Activated CD4-positive, alpha-beta T cell treated with anti-CD3 and anti-CD28 coated beads, Interleukin-10, Interleukin-2, amounts not matched to agents 100 ng/mL and 50 ng/mL, durations not matched to agents 16 hours and 8 hours (primary cell): ENCODE measurements at regions not wholly inside any gene's neighbourhood (a gene's known extent, or its start where the extent isn't known, plus 50 kb on each side); places are given as distances from the start of the nearest gene placed in this dataset.

Experiments
- DNase-seq: peaks from one replicate; pipeline ENCODE4 v3.0.0-alpha.2; 2020

DNA sequence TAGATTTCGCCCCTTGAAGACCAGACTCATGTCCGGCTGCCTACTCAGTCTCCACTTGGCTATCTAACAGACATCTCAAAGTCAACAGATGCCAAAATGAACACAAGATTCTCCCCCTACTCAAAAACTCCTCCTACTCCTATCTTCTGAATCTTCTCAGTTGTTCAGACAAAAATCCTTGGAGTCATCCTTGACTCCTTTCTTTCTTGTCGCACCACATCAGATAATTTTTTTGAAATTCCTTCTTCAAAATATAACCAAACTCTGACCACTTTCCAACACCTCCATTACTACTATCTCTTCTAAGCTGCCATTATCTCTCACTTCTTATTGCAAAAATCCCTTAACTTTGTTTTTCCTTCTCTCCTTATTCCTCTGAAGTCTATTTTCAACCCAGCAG is 141.9 kb upstream of the SLC7A14 start:
- no peak for DNase-seq

GRCh38 chr3:170726976-170727661 is 141.2 kb upstream of the SLC7A14 start:
- no peak for DNase-seq

- no peak for DNase-seq
These were observed 139.4 kb upstream of the SLC7A14 start for GRCh38 chr3:170725285-170725731.

DNA sequence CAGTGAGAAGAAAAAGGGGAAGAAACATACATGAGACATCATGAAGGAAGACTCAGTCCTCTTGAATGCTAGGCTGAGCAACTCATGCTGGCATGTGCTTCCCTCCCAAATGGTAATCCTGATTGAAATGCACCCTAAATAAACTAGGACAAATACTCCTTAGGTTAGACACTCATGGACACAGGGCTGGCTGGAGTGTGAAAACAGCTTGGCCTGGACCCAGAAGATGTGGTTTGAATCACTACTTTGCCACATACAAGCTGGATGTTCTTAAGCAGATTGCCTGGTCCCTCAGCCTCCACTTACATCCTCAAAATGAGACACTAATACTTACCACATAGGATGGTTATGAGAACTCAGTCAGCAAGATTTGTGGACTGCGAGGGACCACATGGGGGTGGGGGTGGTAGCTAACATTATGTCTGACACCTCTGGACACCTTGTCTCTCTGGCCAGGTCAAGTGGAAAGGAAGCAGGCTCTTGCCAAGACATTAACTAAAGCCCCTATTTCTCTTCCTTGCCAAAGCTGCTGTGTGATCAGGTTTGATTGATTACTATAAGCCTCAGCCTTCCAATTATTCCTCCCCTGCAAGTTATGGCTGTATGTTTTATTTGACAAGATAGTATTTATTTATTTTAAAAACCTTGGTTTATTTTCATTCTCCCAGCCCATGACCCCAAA is 138.9 kb upstream of the SLC7A14 start:
- DNase-seq = no peak

DNA sequence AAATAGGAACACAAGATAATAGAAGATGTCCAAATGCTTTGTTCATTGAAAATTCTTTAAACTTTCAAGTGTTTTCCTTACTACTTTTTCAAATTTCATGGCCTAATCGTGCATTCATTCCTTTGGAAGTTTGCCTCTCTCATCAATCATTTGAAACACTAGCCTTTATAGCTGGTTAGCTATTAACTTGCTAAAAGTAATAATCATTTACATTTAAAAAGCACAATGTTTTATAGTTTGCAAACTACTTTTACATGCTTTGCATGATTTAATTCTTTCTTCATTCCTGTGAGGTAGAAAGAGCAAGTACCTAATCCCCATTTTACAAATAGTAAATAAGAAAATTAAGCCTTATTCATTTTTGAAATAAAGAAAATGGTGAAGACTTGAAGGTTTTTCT is 137.4 kb upstream of the SLC7A14 start:
- no peak for DNase-seq

GRCh38 chr3:170721563-170721962 is 135.7 kb upstream of the SLC7A14 start:
- DNase-seq = no peak

DNA sequence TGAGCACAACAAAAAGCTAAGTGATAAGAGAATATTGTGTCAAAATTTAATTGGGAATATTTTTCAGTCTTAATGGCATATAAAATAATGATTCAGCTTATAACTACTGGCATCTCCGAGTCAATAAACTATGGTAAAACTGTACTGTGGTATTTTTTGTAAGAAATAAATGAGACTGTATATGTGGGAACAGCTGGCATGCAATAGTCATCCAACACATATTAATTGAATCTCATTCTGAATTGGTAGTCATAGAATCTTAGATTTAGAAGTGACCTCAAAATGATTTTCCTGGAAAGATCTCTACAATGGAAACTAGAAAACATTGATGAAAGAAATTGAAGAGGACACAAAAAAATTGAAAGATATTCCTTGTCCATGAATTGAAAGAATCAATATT is 133.4 kb upstream of the SLC7A14 start:
- DNase-seq = no peak

DNA sequence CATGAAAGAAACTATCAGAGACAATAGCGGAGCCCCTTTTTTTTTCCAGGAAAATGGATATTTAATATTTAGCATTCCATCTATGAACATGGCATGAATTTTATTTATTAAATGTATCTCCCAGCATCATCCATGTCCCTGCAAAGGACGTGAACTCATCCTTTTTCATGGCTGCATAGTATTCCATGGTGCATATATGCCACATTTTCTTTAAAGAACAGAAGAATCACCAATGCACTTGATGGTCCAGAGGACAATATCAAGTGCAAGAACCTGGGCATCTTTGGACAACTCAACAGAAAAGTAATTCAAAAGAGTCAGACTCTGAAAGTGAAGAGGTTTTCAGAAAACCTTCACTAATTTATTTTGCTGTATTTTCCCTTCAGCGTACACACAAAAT is 133.0 kb upstream of the SLC7A14 start:
- no peak for DNase-seq

DNA sequence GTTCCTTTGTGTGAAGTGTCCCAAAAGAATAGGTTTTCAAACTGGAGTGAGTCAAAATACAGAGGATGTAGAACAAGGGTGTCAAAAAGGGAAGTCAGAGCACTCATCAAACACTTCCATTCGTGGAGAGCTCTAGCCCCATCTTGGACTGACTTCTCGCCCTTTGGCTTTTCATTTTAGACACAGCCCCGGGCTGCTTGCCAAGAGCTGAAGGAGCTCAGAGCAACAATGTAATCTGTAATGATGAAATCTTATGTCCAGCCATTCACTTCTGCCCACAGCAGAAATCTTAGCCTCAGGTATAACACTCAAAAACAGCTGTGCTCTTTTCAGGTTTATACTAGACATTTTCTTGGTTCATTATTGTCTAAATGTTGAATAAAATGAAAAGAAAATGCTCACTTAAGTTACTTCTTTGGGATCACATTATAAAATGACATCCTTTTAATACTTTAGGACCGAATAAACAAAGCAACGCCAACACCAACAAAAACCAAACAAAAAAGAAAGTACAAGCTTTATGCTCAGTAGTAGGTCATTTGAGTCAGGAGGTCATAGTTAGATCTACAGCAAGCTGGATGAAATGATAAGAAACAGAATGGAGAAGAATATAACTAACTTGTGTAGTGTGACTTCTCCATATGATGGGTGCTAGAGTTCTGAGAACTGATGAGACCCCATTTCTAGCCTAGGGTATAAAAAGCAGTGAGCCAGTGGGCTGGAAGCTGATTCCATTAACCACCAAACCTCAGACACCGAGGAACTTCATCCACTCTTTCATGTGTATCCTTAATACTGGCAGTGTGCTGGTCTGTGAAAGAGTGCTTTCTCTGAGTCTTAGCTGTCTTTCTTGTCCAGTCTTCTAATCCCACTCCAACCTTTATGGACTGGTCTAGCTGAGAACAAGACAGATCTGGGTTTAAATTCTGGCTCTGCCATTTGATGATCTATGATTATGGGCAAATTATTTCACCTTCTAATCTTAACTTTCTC is 131.8 kb upstream of the SLC7A14 start:
- DNase-seq = no peak

DNA sequence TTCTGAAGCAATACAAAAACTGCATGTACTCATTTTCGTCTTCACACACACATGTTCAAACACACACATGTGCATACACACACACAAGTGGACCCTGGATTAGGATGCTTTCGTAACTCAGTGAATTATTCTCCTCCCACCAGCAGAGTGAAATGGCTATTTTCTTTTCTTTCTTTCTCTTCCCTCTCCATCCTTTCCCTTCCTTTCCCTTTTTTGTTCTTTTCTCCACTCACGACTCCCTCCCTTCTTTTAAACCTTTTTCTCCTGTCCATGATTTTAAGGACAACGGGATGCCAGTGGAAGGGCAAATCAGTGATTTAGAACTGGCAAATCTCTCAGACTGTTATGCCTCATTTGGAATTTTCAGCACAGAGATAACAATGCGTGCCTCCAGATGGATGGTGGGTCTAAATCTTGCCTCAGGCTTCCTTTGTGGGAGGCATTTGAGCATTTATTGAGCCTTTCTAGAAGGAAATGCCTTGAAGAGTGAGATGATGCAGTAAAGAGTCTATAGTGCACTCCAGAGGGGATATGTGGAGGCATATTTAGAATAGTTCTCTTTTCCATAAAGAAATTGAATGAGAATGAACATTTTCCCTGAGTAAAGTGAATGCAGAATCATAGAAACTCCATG is 130.4 kb upstream of the SLC7A14 start:
- no peak for DNase-seq

DNA sequence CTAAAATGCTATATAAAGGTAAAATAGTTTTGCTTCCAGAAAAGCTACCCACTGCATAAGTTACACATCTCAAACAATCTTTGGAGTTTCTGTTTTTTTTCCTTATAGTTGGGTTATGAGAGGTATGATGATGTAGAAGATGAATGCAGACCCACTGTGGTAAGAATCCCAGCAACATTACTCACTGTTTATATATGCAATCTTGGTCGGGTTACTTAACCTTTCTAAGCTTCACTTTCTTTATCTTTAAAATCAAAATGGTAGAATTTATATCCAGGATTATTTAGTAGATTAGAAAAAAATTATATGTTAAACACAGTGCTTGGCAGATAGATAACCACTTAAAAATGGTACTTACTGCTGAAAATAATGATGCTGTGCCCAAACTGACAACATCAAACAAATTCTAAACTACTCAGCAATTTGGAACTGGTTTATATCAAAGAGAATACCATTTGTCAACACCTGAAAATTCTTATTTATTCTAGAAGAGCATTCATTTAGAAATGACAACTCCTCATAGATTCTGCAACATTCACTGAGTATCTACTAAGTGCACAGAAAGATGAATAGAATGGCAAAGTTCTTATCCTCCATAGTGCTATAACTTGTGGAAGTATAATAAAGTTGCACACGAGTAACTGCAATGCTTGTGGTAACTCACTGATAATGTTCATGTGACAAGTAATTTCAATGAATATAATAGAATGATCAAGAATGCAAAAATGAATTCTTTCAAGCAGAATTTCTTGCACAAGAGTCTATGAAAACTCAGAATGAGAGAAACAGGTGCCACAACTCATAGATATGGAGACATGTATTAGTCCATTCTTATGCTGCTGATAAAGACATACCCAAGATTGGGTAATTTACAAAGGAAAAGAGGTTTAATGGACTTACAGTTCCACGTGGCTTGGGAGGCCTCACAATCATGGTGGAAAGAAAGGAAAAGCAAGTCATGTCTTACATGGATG is 129.0 kb upstream of the SLC7A14 start:
- no peak for DNase-seq

DNA sequence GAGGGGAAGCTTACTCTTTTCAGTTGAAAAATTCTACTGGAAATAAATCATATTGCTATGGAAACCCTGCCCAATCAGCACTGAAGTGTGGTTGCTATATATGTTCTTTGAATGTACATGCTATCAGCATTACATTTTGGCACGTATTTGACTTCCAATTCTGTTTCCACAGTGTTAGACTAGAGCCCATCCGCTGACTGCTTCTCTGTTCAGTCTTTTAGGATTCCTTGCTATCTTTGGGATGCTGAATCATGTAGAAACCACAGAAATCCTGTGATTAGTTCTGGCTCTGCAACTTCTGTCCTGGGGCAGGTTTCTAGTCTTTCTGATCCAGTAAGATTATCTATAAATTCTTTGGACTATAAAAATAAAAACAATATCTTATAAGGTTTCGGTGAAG is 128.2 kb upstream of the SLC7A14 start:
- no peak for DNase-seq

DNA sequence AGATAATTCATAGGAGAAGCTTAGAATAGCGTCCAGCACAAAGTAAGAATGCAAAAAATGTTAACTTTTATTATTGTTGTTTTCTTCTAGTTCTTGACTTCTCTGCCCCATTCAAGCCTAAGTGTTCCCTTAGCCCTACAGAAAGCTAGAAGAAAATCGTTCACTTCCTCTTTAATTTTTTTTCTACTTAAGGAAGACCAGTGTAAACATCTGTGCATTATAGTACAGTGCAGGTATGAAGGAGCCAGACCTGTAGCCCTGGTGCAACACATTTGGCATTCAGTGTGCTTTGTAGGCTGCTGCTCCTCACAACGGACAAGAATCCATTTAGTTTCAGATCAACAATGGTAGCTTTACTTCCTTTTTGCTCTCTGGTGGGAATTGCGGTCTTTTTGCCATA is 127.8 kb upstream of the SLC7A14 start:
- no peak for DNase-seq

GRCh38 chr3:170712798-170713197 is 126.9 kb upstream of the SLC7A14 start:
- DNase-seq = no peak

DNA sequence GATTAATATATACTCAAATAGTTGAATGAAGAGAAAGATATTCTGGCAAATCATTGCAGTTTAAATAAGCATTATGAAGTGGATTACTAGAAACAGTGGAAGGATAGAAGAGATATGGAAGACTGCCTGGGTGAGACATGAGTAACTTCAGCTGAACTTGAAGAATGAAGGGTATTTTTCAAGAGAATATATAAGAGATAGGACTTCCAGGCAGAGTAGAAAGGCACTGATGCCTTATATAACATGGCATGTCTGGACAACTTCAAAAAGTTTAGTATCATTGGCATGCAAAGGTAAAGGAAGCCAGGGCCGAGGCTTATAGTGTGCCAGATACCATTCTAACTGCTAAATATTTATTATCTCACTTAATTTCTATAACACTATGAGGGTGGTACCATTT is 126.5 kb upstream of the SLC7A14 start:
- DNase-seq = no peak

DNA sequence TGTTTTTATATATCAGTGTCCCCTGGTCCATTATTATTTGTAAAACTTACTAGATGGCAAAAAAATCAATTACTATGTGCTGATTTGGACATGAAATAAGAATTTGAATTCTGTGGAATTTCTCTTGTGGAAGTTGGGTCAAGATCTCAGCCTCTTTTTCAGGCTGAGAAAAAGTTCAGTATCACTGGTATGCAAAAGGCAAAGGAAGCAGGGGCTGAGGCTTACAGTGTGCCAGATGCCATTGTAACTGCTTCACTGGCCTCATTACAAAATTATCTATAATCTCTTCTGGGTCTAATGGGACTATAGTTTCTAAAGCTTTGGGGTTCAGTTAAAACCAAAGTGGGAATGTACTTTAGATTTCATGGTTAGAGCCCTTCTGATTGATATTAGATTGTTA is 125.9 kb upstream of the SLC7A14 start:
- DNase-seq = no peak

- no peak for DNase-seq
These were observed 123.2 kb upstream of the SLC7A14 start for GRCh38 chr3:170709046-170709445.

- no peak for DNase-seq
These were observed 122.0 kb upstream of the SLC7A14 start for GRCh38 chr3:170707899-170708298.

- no peak for DNase-seq
These were observed 119.3 kb upstream of the SLC7A14 start for GRCh38 chr3:170705131-170705530.

DNA sequence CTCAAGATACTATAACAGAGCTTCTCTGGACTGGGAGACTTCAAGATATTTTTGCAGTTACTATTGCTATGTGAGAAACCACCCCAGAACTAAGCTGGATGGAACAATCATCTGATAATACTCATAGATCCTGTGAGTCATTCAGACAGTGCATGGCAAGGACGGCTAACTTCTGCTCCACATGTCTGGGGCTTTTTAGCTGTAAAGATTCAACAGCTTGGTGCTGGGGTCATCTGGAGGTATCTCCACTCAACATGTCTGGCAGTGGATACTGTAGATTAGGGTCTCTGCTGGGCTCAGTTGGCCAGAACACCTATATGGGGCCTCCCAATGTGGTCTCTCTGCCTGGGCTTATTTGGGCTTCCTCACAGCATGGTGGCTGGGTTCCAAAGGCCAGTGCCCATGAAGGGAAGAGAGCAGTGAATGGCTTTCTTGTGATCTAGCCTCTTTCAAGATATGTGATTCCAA is 117.3 kb upstream of the SLC7A14 start:
- DNase-seq = no peak
